Kidney epithelial cell (primary cell): ENCODE measurements at regions not wholly inside any gene's neighbourhood (a gene's known extent, or its start where the extent isn't known, plus 50 kb on each side); places are given as distances from the start of the nearest gene placed in this dataset.

Experiments used
- DNase-seq: peaks from one replicate; pipeline ENCODE4 v3.0.0-alpha.2; 2010; ENCODE audit warnings: low read depth
- H3K27me3 ChIP-seq: 2 replicates; pipeline ENCODE4 v1.6.0; 2011; ENCODE audit warnings: low read length; ENCODE audit not compliant: control insufficient read depth, insufficient read depth
- H3K36me3 ChIP-seq: 2 replicates; pipeline ENCODE4 v1.5.1; 2011; ENCODE audit warnings: low read length; ENCODE audit not compliant: control insufficient read depth, insufficient read depth
- H3K4me3 ChIP-seq: 2 replicates; pipeline ENCODE4 v1.5.1; 2011; ENCODE audit warnings: low read depth, mild to moderate bottlenecking, control low read depth, low read length
- TF ChIP-seq, protein P1 (sequence below): IDR thresholded peaks from 2 replicates; pipeline ENCODE4 v1.5.1; 2011; ENCODE audit warnings: mild to moderate bottlenecking, moderate library complexity, low read length, control low read depth, inconsistent platforms; ENCODE audit not compliant: insufficient read depth, poor library complexity, severe bottlenecking

DNA sequence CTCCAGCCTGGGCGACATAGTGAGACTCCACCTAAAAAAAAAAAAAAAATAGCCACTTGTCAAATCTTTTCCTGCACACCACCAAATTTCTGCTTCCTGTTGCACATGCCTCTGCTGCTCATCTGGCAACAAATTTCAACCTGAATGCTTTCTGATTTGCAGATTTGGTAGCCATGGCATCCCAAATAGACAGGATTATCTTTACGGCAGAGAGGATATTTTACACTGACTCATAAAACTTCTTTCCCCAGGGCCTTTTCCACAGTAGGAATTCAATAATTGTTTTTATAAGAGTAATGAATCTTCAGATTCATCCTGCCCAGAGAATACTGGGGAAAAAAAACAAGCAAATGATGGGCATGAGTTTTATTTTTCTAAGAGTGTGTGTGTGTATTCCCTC lies 264.6 kb downstream of the FRK start:
- Histone ChIP-seq H3K36me3 (no peaks in the 10 kb centered on the region), H3K4me3 (no peak overlapping the region), H3K27me3 (no peaks in the 10 kb centered on the region)
- TF ChIP-seq, protein P1, sequence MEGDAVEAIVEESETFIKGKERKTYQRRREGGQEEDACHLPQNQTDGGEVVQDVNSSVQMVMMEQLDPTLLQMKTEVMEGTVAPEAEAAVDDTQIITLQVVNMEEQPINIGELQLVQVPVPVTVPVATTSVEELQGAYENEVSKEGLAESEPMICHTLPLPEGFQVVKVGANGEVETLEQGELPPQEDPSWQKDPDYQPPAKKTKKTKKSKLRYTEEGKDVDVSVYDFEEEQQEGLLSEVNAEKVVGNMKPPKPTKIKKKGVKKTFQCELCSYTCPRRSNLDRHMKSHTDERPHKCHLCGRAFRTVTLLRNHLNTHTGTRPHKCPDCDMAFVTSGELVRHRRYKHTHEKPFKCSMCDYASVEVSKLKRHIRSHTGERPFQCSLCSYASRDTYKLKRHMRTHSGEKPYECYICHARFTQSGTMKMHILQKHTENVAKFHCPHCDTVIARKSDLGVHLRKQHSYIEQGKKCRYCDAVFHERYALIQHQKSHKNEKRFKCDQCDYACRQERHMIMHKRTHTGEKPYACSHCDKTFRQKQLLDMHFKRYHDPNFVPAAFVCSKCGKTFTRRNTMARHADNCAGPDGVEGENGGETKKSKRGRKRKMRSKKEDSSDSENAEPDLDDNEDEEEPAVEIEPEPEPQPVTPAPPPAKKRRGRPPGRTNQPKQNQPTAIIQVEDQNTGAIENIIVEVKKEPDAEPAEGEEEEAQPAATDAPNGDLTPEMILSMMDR: no peak
- no peak for DNase-seq

DNA sequence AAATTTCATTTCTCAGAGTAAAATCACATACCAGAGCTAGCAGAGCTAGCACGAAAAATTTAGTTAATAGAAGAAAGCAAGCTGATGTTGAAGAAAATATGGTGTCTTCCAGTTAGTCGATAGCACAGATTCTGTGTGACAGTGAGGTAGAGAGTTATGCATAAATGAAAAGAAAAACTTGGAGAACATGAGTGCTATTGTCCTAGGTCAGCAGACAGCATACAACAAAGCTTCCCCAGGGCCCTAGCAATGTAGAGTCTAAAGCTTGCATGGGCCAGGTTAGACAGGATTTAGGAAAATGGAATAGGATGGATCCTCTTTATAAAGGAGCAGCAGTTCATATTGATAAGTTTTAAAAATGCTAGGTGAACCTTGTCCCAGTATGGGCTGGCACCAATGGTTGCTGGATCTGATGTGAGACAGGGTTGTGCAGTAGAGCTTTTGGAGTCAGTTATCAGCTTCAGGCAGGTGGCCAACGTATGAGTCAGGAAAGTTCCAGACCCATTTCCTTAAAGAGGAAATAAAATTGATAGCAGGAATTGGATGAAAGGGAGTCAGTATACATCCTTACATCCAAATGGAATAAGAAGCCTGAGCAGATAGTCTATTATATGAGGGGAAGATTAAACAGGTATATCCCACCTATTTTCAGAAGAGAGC lies 277.2 kb downstream of the FRK start:
- DNase-seq: no peak
- TF ChIP-seq, protein P1: no peak
- H3K36me3 ChIP-seq: no peaks in the 10 kb centered on the region

GRCh38 chr6:115782612-115783011 lies 278.1 kb downstream of the FRK start:
- no peak overlapping the region for H3K4me3 ChIP-seq
- TF ChIP-seq, protein P1: no peak
- H3K36me3 ChIP-seq: no peaks in the 10 kb centered on the region
- DNase-seq: no peak
- H3K27me3 ChIP-seq: no peaks in the 10 kb centered on the region

More for the DNA sequence above, 277.2 kb downstream of the FRK start:
- H3K4me3 ChIP-seq: no peak overlapping the region
- no peaks in the 10 kb centered on the region for H3K27me3 ChIP-seq

DNA sequence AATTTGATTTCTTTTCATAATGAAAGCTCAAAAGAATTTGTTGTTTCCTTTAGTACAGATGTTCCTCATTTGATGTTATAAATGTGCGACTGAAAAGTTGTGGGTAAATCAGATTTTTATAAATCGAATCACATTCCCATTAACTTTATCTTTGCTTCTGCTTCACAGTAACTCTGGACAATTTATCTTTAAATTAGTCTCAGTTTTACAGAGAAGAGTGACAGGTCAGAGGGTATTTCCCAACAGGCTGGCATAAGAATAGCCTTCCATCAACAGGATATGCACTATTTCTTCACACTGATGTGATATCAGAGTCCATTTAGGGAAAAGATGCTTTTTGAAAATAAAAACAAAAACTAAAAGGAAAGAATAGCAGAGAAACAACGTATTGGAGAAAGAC lies 286.9 kb downstream of the FRK start:
- no peaks in the 10 kb centered on the region for H3K36me3 ChIP-seq
- DNase-seq: no peak
- no peaks in the 10 kb centered on the region for H3K27me3 ChIP-seq
- H3K4me3 ChIP-seq: no peak overlapping the region
- TF ChIP-seq, protein P1: no peak

DNA sequence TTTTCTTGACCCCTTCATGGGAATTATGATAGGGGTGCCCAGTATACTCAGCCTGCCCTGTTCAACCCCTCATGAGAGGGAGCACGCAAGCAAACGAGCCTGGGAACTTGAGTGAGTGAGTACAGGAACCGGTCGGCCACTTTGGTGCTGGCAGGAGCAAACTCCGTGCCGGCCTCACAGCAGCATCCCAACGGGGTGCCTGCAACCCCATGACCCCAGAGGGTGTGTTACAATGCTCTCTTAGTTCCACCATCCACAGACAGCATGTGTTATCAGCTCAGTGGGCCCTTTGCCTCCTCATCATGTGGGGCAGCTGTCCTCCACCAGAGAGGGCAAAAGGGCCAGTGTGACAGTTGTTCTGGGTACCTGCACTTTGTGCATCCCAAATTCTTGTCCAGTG lies 289.8 kb downstream of the FRK start:
- Histone ChIP-seq H3K36me3 (no peaks in the 10 kb centered on the region), H3K27me3 (no peaks in the 10 kb centered on the region), H3K4me3 (no peak overlapping the region)
- TF ChIP-seq, protein P1: no peak
- DNase-seq: no peak

DNA sequence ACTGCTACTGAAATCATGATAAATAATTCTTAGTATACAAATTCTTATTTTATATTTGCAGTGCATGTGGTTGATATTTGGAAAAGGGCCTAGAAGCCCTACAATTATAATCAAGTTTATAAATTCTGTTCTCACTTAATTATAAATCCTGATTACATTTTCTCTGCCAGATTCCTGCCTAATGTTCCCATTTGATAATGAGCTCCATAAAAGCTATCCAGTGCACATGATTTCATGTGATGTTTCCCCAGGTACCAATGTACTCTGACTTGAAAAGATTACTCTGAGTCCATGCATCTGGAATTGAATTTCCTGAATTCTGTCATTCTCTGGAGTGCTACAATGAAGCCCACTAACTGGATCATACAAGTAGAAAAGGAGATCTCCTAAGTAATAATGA lies 292.2 kb downstream of the FRK start:
- Histone ChIP-seq H3K36me3 (no peaks in the 10 kb centered on the region), H3K27me3 (no peaks in the 10 kb centered on the region), H3K4me3 (no peak overlapping the region)
- DNase-seq: no peak
- TF ChIP-seq, protein P1: no peak
